Endometrial microvascular endothelial cells (primary cell): ENCODE measurements at regions not wholly inside any gene's neighbourhood (a gene's known extent, or its start where the extent isn't known, plus 50 kb on each side); places are given as distances from the start of the nearest gene placed in this dataset.

ENCODE experiments used
- in situ Hi-C: cut with HindIII; loops from 2 replicates; pipeline ENCODE4 v1.10.0; 2017; ENCODE audit warnings: low sequenced_read_pairs, low pct_unique_long_range_greater_than_20kb; ENCODE audit errors: inconsistent ontology term

DNA sequence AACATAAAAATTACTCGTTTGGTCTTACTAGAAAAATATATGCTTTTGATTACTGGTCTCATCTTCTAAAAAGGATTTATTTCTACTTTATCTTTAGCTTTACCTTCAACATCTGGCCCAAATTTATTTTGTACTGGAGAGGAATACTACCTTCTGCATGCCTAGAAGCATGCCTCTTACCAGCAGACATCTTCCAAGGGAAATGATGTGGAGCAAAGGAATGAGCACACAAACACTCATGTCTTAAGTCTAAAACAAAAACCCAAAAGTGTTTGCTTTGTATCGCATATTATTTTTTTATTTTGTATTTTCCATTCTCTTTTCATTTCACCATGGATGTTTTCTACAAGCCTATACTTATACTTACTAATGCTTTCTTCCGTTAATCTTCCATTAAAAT lies 304.6 kb upstream of the KCNMB2 start:
- in situ Hi-C loops, result no loop called here

DNA sequence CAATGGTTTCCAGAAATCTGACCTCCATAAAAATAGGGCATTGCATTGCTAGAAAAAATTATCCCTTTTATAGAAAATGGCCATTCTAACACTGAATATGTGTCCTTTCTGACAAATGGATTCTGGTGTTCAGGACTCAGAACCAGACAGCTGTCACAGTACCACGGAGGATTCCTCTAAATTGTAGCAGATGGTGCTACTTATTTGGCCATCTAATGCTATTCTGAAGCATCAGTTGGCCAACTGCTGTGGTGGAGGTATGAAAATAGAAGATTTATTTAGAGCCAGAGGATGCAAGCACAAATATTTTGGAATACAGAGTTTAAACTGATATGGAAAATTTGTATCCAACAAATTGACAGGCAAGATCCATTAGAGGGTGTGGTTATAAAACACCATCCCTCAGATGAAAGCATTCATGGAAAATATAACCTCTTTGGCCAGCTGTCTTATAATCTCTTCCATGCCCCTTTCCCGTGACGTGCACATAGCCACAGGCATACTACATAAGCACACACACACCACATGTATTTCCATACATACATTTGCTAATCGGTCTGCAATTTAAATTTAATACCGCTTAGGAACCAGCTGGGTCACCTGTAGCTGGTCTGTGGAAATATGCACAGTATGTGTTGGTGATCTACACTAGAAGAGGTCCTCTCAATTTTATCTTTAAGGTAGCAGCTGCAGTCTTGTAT lies 302.7 kb upstream of the KCNMB2 start:
- in situ Hi-C loops, result no loop called here

DNA sequence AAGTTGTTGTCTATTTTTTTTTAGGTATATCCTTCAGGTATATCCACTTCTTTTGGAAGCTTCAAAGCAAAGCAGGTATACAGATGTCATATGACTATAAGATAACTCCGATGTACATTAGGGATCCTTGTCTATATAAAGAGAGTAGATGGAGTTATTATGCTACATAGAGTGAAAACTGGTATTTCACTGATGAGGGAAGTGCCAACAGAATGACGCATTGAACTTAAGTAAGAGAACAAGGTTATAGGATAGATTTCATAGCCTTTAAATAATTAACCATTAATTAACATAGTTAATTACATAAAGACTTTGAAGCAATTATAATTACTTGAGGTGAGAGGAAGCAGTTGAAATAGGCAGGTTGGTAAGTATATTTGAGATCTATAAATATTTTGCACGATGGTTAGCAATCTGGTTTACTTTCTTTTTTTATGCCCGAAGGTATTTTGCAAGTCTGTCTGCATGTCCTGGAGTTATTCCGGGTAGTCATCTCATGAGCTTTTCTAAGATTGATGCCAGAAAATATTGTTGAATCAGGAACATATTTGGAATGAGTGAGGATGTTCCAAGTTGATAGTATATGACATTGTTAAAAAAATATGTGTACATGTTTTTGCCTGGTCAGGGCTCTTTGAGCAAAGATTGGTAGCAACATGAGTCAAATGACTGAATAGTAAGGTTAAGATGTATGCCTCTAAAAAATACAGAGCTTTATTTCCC lies 299.5 kb upstream of the KCNMB2 start:
- in situ Hi-C loops, result no loop called here

DNA sequence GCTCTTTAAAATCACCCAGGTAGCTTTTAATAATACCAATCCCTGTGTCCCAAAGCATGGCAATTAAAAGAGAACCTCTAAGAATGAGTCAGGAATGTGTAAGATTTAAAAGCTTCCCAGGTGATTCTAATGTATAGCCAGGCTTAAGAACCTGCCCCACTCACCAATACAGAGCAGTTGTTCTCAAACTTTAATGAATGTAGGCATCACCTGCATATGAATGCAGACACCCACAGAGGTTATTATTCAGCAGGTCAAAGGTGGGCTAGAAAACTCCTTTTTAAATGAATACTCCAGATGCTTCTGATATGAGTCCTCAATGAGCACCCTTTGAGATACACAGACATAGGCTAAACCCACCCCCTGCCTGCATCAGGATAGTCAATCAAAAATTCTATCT lies 298.1 kb upstream of the KCNMB2 start:
- in situ Hi-C loops, result no loop called here

DNA sequence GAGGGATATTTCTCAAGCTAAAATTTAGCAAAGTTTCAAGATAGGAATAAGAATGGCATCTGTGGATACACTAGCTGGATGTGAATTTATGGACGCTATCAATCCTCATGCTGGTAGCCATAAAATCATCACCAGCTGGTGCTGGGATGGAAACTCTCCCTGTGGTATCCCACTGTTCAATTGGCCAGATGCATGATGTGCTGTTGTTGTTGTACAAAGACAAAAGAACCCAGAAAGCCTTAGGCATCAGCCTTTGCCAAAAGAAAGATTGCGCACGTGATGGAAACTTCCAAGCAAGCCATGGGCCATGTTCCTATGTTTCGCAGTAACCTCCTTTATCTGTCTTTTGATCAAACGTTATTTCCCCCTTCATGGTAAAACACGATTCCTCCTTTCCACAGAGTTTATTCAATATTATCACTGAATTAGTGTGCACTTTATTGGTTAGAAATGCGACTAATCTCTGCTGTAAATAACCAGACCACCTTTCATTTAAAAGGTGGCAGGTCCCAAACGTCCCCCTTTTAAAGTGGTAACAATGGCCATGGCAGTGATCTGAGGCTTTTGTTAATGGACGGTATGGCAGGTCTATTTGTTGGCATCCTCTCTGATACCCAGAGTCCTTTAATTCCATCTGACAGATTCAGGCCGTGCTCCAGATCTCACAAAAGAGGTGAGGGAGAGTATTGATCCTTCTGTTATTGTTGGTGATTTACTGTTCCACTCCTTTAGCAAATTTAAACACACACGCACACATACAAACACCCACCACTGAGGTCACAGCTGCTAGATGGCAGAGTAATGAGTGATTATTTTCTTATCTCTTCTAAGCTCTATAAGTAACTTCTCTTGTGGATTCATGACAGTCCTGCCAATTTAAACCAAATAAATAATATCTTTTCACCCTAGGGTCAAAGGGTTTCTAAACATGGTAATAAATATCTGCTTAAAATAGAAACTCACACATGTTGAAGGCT lies 291.2 kb upstream of the KCNMB2 start:
- in situ Hi-C loops, result no loop called here

GRCh38 chr3:178246004-178246403 lies 290.2 kb upstream of the KCNMB2 start:
- in situ Hi-C loops, result no loop called here

- in situ Hi-C loops, result no loop called here
These were observed 280.9 kb upstream of the KCNMB2 start for GRCh38 chr3:178255315-178255714.

DNA sequence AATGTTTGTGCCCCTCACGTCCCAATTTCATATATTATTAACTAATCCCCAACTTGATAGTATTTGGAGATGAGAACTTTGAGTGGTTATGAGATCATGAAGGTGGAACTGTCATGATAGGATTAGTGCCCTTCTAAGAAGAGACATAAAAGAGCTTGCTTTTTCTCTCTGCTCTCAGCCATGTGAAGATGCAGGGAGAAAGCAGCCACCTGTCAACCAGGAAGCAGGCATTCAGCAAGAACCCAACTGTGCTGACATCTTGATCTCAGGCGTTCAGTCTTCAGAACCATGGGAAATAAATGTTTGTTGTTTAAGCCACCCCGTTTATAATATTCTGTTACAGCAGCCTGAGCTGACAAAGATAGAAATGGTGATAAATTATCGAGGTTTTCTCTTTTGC lies 278.7 kb upstream of the KCNMB2 start:
- in situ Hi-C loops, result no loop called here

- in situ Hi-C loops, result no loop called here
These were observed 278.1 kb upstream of the KCNMB2 start for GRCh38 chr3:178258121-178258520.

GRCh38 chr3:178259703-178260102 lies 276.5 kb upstream of the KCNMB2 start:
- in situ Hi-C loops, result no loop called here

DNA sequence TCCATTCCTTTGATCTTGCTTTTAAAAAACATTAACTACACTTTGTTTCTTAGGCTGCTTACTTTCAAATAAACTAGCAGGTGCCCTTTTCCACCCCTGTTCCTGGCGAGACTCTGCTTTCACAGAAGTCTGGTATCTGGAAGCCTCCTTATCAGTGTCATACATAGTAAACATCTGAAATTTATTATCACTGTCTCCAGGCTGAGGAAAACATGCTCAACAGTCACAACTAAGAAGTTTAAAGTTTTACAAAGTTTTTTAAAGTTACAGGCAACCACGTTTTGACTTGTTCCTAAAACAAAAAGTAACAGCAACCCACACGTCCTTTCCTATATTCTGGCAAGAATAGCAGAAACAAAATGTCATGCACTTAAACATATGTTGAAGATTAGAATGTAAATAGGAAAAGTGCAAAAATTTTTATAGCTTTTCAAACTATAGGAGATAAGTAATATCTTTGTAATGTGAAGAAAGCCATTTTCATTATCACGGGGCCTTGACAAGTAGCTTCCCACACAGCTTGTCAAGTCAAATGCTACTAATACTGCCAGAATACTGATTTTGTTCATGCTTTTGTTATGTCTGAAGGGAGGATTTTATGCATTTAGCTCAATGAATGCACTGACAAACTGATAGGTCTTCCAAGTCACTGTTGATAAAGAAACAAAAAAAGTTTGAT lies 275.2 kb upstream of the KCNMB2 start:
- in situ Hi-C loops, result no loop called here

DNA sequence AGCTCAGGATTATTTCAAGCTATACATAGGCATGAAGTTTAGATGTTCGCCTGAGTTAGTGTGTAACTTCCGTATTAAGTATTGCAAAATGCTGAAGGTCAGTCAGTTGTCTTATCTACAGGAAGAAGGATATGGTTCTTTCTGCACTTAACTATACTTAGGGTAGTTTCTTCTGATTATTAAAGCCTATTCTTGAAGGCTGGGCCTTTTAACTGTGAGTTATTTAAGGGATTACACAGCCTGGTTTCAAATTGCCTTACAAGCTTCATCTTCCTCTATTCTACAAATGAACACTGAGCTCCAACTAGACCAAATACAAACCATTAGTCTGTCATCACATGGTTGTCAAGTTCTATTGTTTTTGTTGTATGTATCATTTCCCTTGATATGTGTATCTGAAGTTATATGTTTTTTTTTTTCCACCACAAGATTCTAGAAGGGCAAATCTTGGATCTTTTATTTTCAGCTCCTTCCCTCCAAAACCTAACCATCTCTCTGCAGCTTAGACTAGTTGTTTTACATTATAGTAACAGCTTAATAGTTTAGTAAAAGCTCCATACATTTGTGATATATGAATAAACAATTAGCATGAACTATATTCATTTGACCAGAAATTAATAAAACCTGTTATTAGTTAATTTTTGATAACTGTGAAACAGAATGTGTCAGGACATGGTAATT lies 272.9 kb upstream of the KCNMB2 start:
- in situ Hi-C loops, result no loop called here

- in situ Hi-C loops, result no loop called here
These were observed 268.9 kb upstream of the KCNMB2 start for GRCh38 chr3:178267158-178267844.

DNA sequence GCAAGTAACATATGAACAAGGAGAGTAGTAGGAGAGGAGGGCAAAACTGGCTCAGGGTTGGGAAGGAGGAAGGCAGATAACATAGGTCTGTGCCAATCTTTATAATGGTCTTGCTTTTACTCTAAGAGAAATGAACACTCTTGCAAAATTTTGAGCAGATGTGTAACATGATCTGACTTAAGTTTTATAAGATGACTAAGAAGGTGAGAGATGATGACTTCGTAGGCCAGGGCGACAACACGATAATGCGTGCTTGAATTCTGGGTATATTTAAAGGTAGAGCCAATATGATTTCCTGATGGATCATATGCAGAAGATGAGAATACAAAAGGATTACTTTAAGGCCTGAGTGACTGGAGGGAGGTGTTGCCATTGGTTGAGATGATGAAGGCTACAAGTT lies 265.4 kb upstream of the KCNMB2 start:
- in situ Hi-C loops, result no loop called here

- in situ Hi-C loops, result no loop called here
These were observed 264.4 kb upstream of the KCNMB2 start for GRCh38 chr3:178271740-178272387.

DNA sequence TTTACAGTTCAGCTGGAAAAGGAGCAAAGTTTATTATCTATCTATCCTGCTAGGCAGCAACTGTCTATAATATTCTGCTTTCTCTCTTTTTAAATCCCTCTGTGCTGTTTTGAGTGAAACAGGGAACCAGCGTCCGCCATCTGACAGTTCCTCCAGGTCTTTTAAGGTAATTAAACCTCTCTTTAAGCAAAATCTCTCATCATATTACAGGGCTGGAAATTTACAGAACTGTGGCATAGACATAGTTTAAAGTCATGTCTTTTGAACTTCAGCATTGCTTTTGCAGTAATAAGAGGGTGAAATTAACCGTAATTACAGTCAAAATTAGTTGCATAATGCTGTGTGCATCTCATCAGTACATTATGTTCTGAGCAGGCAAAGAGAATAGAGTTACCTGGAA lies 263.4 kb upstream of the KCNMB2 start:
- in situ Hi-C loops, result no loop called here

DNA sequence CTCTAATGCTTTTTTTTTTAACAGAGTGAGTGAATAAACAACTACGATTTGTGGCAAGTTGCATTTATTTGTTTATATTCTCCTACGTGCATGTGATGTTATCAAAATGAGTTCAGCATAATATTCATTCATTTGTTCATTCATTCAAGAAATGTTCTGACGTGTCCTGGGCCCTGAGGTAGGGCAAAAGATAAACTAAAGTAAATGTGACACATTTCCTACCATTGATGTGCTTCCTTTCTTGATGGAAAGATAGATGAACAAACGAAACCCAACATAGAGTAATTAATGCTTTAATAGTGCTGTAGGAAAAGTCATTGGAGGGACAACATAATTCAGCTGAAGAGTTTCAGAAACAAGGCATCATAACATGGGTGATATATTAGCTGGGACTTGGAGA lies 261.5 kb upstream of the KCNMB2 start:
- in situ Hi-C loops, result no loop called here

- in situ Hi-C loops, result no loop called here
These were observed 260.9 kb upstream of the KCNMB2 start for GRCh38 chr3:178275311-178275710.
